Peyer's patch (tissue), 4 donors: ENCODE measurements at regions not wholly inside any gene's neighbourhood (a gene's known extent, or its start where the extent isn't known, plus 50 kb on each side); places are given as distances from the start of the nearest gene placed in this dataset.

ENCODE experiments used
- DNase-seq, 3 donors: peaks; one replicate each; pipeline ENCODE4 v3.0.0-alpha.2; 2017 to 2019
- H3K27ac ChIP-seq, 4 donors: fragments of 200-600 bp; sonication (generic); one replicate each; pipeline ENCODE4 v1.5.1; 2016 to 2019
- H3K27me3 ChIP-seq, 2 donors: fragments of 200-600 bp; sonication (generic); one replicate each; pipeline ENCODE4 v1.5.1; 2019
- H3K36me3 ChIP-seq, 3 donors: fragments of 200-600 bp; sonication (generic); one replicate each; pipeline ENCODE4 v1.5.1; 2016 to 2019
- H3K4me1 ChIP-seq, 4 donors: fragments of 200-600 bp; sonication (generic); one replicate each; pipeline ENCODE4 v1.5.1; 2016 to 2019
- H3K4me3 ChIP-seq, 4 donors: fragments of 200-600 bp; sonication (generic); 1 replicate in 3 of 4; 2 replicates in 1 of 4; pipeline ENCODE4 v1.5.1; 2016 to 2019; ENCODE audit warnings: mild to moderate bottlenecking in 1 of 4
- H3K9me3 ChIP-seq, 4 donors: fragments of 200-600 bp; sonication (generic); one replicate each; pipeline ENCODE4 v1.5.1; 2016 to 2019; ENCODE audit warnings: mild to moderate bottlenecking in 1 of 4
- CTCF ChIP-seq, 6 experiments: fragments of 450-650 bp in 4 of 6; fragments of 200-600 bp in 2 of 6; sonication (generic) in 1 of 6; IDR thresholded peaks; one replicate each; pipeline ENCODE4 v1.5.1; 2017 to 2019; ENCODE audit warnings: antibody characterized with exemption in 6 of 6, mild to moderate bottlenecking in 3 of 6, moderate library complexity in 1 of 6
- POLR2A ChIP-seq, 2 donors: fragments of 450-650 bp; IDR thresholded peaks; one replicate each; pipeline ENCODE4 v1.5.1; 2017; ENCODE audit warnings: antibody characterized with exemption in 2 of 2, mild to moderate bottlenecking in 2 of 2, moderate library complexity in 2 of 2

- TF ChIP-seq CTCF (IDR thresholded peaks at IDR 0.05) (no peak), POLR2A (IDR thresholded peaks at IDR 0.05) (no peak)
- DNase-seq, result no peak
- no peaks in the 10 kb centered on the region for H3K9me3 ChIP-seq
- no peaks in the 10 kb centered on the region for H3K4me1 ChIP-seq
- no peak overlapping the region for H3K4me3 ChIP-seq
- no peaks in the 10 kb centered on the region for H3K36me3 ChIP-seq
- H3K27ac ChIP-seq, result no peak overlapping the region
- no peaks in the 10 kb centered on the region for H3K27me3 ChIP-seq
Measured at GRCh38 chr14:100467046-100467750, 120.0 kb downstream of the BEGAIN start.

GRCh38 chr14:100467939-100468338, 119.3 kb downstream of the BEGAIN start:
- H3K36me3 ChIP-seq, result no peaks in the 10 kb centered on the region
- H3K4me3 ChIP-seq, result no peak overlapping the region
- no peak for DNase-seq
- no peaks in the 10 kb centered on the region for H3K27me3 ChIP-seq
- H3K9me3 ChIP-seq, result no peaks in the 10 kb centered on the region
- no peak for TF ChIP-seq POLR2A (IDR thresholded peaks at IDR 0.05)
- no peak for TF ChIP-seq CTCF (IDR thresholded peaks at IDR 0.05)
- no peaks in the 10 kb centered on the region for H3K4me1 ChIP-seq
- no peak overlapping the region for H3K27ac ChIP-seq

- Histone ChIP-seq H3K27ac (no peak overlapping the region), H3K4me1 (no peaks in the 10 kb centered on the region), H3K4me3 (no peak overlapping the region), H3K36me3 (no peaks in the 10 kb centered on the region), H3K9me3 (no peaks in the 10 kb centered on the region), H3K27me3 (no peaks in the 10 kb centered on the region)
- no peak for TF ChIP-seq POLR2A (IDR thresholded peaks at IDR 0.05)
- TF ChIP-seq CTCF (IDR thresholded peaks at IDR 0.05), result no peak
- DNase-seq, result no peak
Measured at GRCh38 chr14:100468557-100468956, 118.7 kb downstream of the BEGAIN start.

GRCh38 chr14:100469632-100470522, 117.3 kb downstream of the BEGAIN start:
- Histone ChIP-seq H3K9me3 (no peaks in the 10 kb centered on the region), H3K4me1 (no peaks in the 10 kb centered on the region), H3K27ac (no peak overlapping the region), H3K4me3 (no peak overlapping the region), H3K36me3 (no peaks in the 10 kb centered on the region), H3K27me3 (no peaks in the 10 kb centered on the region)
- no peak for TF ChIP-seq CTCF (IDR thresholded peaks at IDR 0.05)
- TF ChIP-seq POLR2A (IDR thresholded peaks at IDR 0.05), result no peak
- DNase-seq, result no peak

- DNase-seq, result no peak
- Histone ChIP-seq H3K9me3 (no peaks in the 10 kb centered on the region), H3K4me3 (no peak overlapping the region), H3K27ac (no peak overlapping the region), H3K36me3 (no peaks in the 10 kb centered on the region), H3K4me1 (no peaks in the 10 kb centered on the region), H3K27me3 (no peaks in the 10 kb centered on the region)
- TF ChIP-seq CTCF (IDR thresholded peaks at IDR 0.05) (no peak), POLR2A (IDR thresholded peaks at IDR 0.05) (no peak)
Measured at GRCh38 chr14:100470523-100470897, 116.7 kb downstream of the BEGAIN start.
